DOHH2 (cell line): ENCODE measurements at regions not wholly inside any gene's neighbourhood (a gene's known extent, or its start where the extent isn't known, plus 50 kb on each side); places are given as distances from the start of the nearest gene placed in this dataset.

Experiments
- EZH2phosphoT487 ChIP-seq: fragments of 200-600 bp; sonication (generic); IDR thresholded peaks from 2 replicates; pipeline ENCODE4 v1.6.1; 2017; ENCODE audit warnings: borderline replicate concordance, mild to moderate bottlenecking, antibody characterized with exemption, low read length, moderate library complexity, mixed read lengths
- TF ChIP-seq, protein P1 (sequence below): fragments of 200-600 bp; sonication (generic); IDR thresholded peaks from one replicate; pipeline ENCODE4 v1.5.1; 2014; ENCODE audit warnings: antibody characterized with exemption, mild to moderate bottlenecking, low read depth, low read length; ENCODE audit not compliant: poor library complexity, severe bottlenecking

DNA sequence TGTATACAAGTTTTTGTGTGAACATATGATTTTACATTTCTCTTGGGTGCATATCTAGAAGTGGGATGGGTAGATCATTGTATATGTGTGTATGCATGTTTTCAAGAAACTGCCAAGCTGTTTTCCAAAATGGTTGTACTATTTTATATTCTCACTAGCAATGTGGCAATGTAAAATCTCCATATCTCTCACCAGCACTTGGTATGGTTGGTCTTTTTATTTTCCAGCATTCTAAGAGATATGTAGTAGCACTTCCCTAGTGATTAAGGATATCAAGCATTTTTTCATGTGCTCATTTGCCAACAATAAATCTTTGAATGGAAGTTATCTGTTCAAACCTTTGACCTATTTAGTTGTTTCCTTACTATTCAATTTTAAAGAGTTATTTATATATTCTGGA lies 310.7 kb downstream of the ZNF326 start:
- TF ChIP-seq, protein P1, sequence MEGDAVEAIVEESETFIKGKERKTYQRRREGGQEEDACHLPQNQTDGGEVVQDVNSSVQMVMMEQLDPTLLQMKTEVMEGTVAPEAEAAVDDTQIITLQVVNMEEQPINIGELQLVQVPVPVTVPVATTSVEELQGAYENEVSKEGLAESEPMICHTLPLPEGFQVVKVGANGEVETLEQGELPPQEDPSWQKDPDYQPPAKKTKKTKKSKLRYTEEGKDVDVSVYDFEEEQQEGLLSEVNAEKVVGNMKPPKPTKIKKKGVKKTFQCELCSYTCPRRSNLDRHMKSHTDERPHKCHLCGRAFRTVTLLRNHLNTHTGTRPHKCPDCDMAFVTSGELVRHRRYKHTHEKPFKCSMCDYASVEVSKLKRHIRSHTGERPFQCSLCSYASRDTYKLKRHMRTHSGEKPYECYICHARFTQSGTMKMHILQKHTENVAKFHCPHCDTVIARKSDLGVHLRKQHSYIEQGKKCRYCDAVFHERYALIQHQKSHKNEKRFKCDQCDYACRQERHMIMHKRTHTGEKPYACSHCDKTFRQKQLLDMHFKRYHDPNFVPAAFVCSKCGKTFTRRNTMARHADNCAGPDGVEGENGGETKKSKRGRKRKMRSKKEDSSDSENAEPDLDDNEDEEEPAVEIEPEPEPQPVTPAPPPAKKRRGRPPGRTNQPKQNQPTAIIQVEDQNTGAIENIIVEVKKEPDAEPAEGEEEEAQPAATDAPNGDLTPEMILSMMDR, result no peak
- no peak for TF ChIP-seq EZH2phosphoT487
